Keratinocyte (primary cell): ENCODE measurements at regions not wholly inside any gene's neighbourhood (a gene's known extent, or its start where the extent isn't known, plus 50 kb on each side); places are given as distances from the start of the nearest gene placed in this dataset.

Experiments used
- DNase-seq: peaks from one replicate; pipeline ENCODE4 v3.0.0-alpha.2; 2011; ENCODE audit warnings: low read depth, missing footprints, low spot score
- FAIRE-seq: peaks from 2 replicates; lab custom pipeline; 2011; peaks lifted over from hg19 to GRCh38; lab: Jason Lieb, UNC
- H2AFZ ChIP-seq: 2 replicates; pipeline ENCODE4 v1.6.0; 2012; ENCODE audit warnings: low read length, control low read depth, inconsistent platforms; ENCODE audit not compliant: control insufficient read depth
- H3K27ac ChIP-seq: 2 replicates; pipeline ENCODE4 v1.5.1; 2011; ENCODE audit warnings: low read length; ENCODE audit not compliant: control insufficient read depth, insufficient read depth
- H3K27me3 ChIP-seq: 3 replicates; pipeline ENCODE4 v1.6.0; 2011; ENCODE audit warnings: low read length; ENCODE audit not compliant: control insufficient read depth, insufficient read depth; ENCODE audit errors: extremely low read depth
- H3K36me3 ChIP-seq, 2 experiments: 2 replicates in 1 of 2; 3 replicates in 1 of 2; pipeline ENCODE4 v1.5.1; 2011; ENCODE audit warnings: low read length in 2 of 2, mild to moderate bottlenecking in 1 of 2; ENCODE audit not compliant: control insufficient read depth in 2 of 2, insufficient read depth in 2 of 2; ENCODE audit errors: extremely low read depth in 1 of 2
- H3K4me1 ChIP-seq: 3 replicates; pipeline ENCODE4 v1.5.1; 2011; ENCODE audit warnings: low read length; ENCODE audit not compliant: control insufficient read depth, insufficient read depth; ENCODE audit errors: extremely low read depth
- H3K4me2 ChIP-seq: 3 replicates; pipeline ENCODE4 v1.6.0; 2011; ENCODE audit warnings: low read depth, low read length; ENCODE audit not compliant: control insufficient read depth, insufficient read depth; ENCODE audit errors: extremely low read depth
- H3K4me3 ChIP-seq, 3 experiments: fragments of 200-600 bp in 1 of 3; sonication (generic) in 1 of 3; 2 replicates in 2 of 3; 3 replicates in 1 of 3; pipeline ENCODE4 v1.5.1; 2011 to 2016; ENCODE audit warnings: low read length in 3 of 3, mild to moderate bottlenecking in 3 of 3, control low read depth in 2 of 3, inconsistent platforms in 1 of 3, low read depth in 1 of 3, mixed read lengths in 1 of 3, mixed run types in 1 of 3, moderate library complexity in 1 of 3; ENCODE audit not compliant: control insufficient read depth in 2 of 3, insufficient read depth in 2 of 3; ENCODE audit errors: extremely low read depth in 1 of 3
- H3K79me2 ChIP-seq: 2 replicates; pipeline ENCODE4 v1.6.0; 2012; ENCODE audit warnings: low read length; ENCODE audit not compliant: control insufficient read depth, insufficient read depth
- H3K9ac ChIP-seq: 3 replicates; pipeline ENCODE4 v1.6.0; 2011; ENCODE audit warnings: low read length; ENCODE audit not compliant: control insufficient read depth, insufficient read depth; ENCODE audit errors: extremely low read depth
- H3K9me1 ChIP-seq: 3 replicates; pipeline ENCODE4 v1.6.0; 2011; ENCODE audit warnings: low read length; ENCODE audit not compliant: control insufficient read depth, insufficient read depth; ENCODE audit errors: extremely low read depth
- H3K9me3 ChIP-seq: 2 replicates; pipeline ENCODE4 v1.5.1; 2012; ENCODE audit warnings: low read depth, low read length; ENCODE audit not compliant: control insufficient read depth
- H4K20me1 ChIP-seq: 3 replicates; pipeline ENCODE4 v1.6.0; 2011; ENCODE audit warnings: low read length; ENCODE audit not compliant: control insufficient read depth, insufficient read depth; ENCODE audit errors: extremely low read depth
- EZH2 ChIP-seq: IDR thresholded peaks from one replicate; pipeline ENCODE4 v1.6.1; 2012; ENCODE audit warnings: inconsistent platforms, mild to moderate bottlenecking, low read length, moderate library complexity
- dilution Hi-C: fragments of 300-500 bp; cut with MboI; formaldehyde crosslinking; loops from one replicate; pipeline ENCODE4 v1.7.0; 2020; ENCODE audit warnings: low sequenced_read_pairs; ENCODE audit not compliant: extremely low pct_ligation_motif_present
- TF ChIP-seq, protein P1 (sequence below), 3 experiments: IDR thresholded peaks in 1 of 3; conservative IDR thresholded peaks in 1 of 3; optimal IDR thresholded peaks in 1 of 3; 2 replicates in 2 of 3; 3 replicates in 1 of 3; pipeline versions ENCODE3 to v1.5.1; 2011; ENCODE audit warnings: low read length in 3 of 3, mild to moderate bottlenecking in 3 of 3, moderate library complexity in 2 of 3, control low read depth in 1 of 3, inconsistent platforms in 1 of 3; ENCODE audit not compliant: insufficient read depth in 2 of 3; ENCODE audit errors: extremely low read depth in 1 of 3

GRCh38 chr6:19643713-19644112, 193.5 kb upstream of the ID4 start:
- Histone ChIP-seq H3K36me3 (no peaks in the 10 kb centered on the region), H4K20me1 (no peaks in the 10 kb centered on the region), H3K4me2 (no peak overlapping the region), H3K9me1 (no peaks in the 10 kb centered on the region), H3K9me3 (no peaks in the 10 kb centered on the region), H2AFZ (no peak overlapping the region), H3K9ac (no peak overlapping the region), H3K79me2 (no peaks in the 10 kb centered on the region), H3K4me1 (no peaks in the 10 kb centered on the region), H3K27me3 (no peaks in the 10 kb centered on the region), H3K27ac (no peak overlapping the region), H3K4me3 (no peak overlapping the region)
- FAIRE-seq = no peak
- dilution Hi-C loops = no loop called here
- no peak for TF ChIP-seq EZH2
- TF ChIP-seq, protein P1, sequence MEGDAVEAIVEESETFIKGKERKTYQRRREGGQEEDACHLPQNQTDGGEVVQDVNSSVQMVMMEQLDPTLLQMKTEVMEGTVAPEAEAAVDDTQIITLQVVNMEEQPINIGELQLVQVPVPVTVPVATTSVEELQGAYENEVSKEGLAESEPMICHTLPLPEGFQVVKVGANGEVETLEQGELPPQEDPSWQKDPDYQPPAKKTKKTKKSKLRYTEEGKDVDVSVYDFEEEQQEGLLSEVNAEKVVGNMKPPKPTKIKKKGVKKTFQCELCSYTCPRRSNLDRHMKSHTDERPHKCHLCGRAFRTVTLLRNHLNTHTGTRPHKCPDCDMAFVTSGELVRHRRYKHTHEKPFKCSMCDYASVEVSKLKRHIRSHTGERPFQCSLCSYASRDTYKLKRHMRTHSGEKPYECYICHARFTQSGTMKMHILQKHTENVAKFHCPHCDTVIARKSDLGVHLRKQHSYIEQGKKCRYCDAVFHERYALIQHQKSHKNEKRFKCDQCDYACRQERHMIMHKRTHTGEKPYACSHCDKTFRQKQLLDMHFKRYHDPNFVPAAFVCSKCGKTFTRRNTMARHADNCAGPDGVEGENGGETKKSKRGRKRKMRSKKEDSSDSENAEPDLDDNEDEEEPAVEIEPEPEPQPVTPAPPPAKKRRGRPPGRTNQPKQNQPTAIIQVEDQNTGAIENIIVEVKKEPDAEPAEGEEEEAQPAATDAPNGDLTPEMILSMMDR (optimal IDR thresholded peaks at IDR 0.05 in 1 of 3, IDR thresholded peaks at IDR 0.05 in 1 of 3, conservative IDR thresholded peaks at IDR 0.05 in 1 of 3; ENCODE audit: extremely low read depth in 1 of 3, insufficient read depth in 2 of 3, low read length in 3 of 3) = no peak
- no peak for DNase-seq

DNA sequence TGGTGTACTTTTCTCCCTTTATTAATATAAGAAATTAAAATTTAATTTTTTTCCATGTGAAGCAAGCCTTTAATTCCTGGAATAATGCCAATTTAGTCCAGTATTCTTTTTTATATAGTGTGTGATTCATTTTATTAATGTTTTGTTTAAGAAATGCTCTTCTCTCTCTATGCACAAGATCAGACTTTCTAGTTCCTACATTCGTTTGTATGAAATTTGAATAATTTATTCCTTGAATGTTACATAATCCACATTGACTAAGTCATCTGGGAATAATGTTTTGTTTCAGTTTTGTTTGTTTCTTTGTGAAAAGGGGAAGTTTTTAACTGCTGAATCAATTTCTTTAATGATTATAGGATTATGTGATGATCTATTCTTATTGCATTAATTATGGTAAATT, 181.4 kb upstream of the ID4 start:
- no peak for TF ChIP-seq EZH2
- TF ChIP-seq, protein P1 (optimal IDR thresholded peaks at IDR 0.05 in 1 of 3, IDR thresholded peaks at IDR 0.05 in 1 of 3, conservative IDR thresholded peaks at IDR 0.05 in 1 of 3; ENCODE audit: extremely low read depth in 1 of 3, insufficient read depth in 2 of 3, low read length in 3 of 3) = no peak
- no peak overlapping the region for H3K27ac ChIP-seq
- H4K20me1 ChIP-seq = no peaks in the 10 kb centered on the region
- no peak overlapping the region for H3K4me2 ChIP-seq
- no peak overlapping the region for H3K9ac ChIP-seq
- H3K9me1 ChIP-seq = no peaks in the 10 kb centered on the region
- H2AFZ ChIP-seq = no peak overlapping the region
- dilution Hi-C loops = no loop called here
- H3K27me3 ChIP-seq = no peaks in the 10 kb centered on the region
- no peak overlapping the region for H3K4me3 ChIP-seq
- no peak for FAIRE-seq
- no peaks in the 10 kb centered on the region for H3K9me3 ChIP-seq
- no peaks in the 10 kb centered on the region for H3K4me1 ChIP-seq
- no peak for DNase-seq
- H3K79me2 ChIP-seq = no peaks in the 10 kb centered on the region
- no peaks in the 10 kb centered on the region for H3K36me3 ChIP-seq
